ENCODE measurements at regions not wholly inside any gene's neighbourhood (a gene's known extent, or its start where the extent isn't known, plus 50 kb on each side); places are given as distances from the start of the nearest gene placed in this dataset.

- Mint-ChIP-seq H3K27me3 (no peaks in the 10 kb centered on the region), H3K4me1 (no peaks in the 10 kb centered on the region), H3K27ac (no peak overlapping the region), H3K9me3 (peaks cover 0 to 5% of the 10 kb centered on the region in 2 donors), H3K4me3 (no peak overlapping the region), H3K36me3 (no peaks in the 10 kb centered on the region)
- ATAC-seq (replicated peaks), result no peak
- no peak for DNase-seq
Observed at GRCh38 chr1:57789936-57790335, 366.1 kb upstream of the DAB1 start.

- H3K27me3 Mint-ChIP-seq, result no peaks in the 10 kb centered on the region
- H3K27ac Mint-ChIP-seq, result no peak overlapping the region
- no peak for ATAC-seq (replicated peaks)
- H3K4me3 Mint-ChIP-seq, result no peak overlapping the region
- H3K9me3 Mint-ChIP-seq, result peaks cover 2 to 5% of the 10 kb centered on the region in 2 donors
- peaks cover 0 to 5% of the 10 kb centered on the region in 2 donors for H3K4me1 Mint-ChIP-seq
- no peaks in the 10 kb centered on the region for H3K36me3 Mint-ChIP-seq
- no peak for DNase-seq
Observed at GRCh38 chr1:57788313-57788712, 364.5 kb upstream of the DAB1 start.

DNA sequence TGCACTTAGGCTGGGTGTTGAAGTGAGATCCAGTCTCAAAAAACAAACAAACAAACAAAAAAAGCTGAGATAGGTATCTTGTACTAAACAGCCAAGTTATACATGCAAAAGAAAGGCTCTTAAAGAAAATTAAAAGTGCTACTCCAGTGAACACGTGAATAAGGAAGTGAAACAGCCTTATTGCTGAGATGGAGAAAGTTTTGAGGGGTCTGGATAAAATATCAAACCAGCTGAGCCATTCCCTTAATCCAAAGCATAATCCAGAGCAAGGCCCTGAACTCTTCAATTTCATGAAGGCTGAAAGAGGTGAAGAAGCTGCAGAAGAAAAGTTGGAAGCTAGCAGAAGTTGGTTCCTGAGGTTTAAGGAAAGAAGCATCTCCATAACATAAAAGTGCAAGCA lies 360.5 kb upstream of the DAB1 start:
- Mint-ChIP-seq H3K36me3 (no peaks in the 10 kb centered on the region), H3K27me3 (no peaks in the 10 kb centered on the region), H3K4me1 (peaks cover 0 to 5% of the 10 kb centered on the region in 2 donors), H3K9me3 (peaks cover 0 to 2% of the 10 kb centered on the region in 2 donors), H3K27ac (no peak overlapping the region), H3K4me3 (no peak overlapping the region)
- DNase-seq (no peak), ATAC-seq (replicated peaks) (no peak)

DNA sequence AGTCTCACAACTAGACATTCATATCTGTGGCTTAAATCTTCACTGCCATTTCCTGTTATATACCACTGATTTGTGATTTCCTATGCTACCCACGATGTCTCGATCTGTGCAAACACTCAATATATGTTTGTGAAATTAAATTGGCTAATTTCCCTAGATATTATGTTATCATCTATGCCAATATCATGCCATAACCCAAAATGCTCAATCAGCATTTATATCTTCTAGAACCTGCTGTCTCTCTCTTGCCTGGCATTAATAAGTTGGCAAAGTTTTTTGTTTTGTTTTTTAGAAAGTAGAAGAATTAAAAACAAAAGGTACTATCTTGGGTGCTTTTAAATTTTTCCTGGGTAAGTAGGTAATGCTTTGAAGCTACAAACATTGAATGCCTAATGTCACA lies 358.5 kb upstream of the DAB1 start:
- Mint-ChIP-seq H3K36me3 (no peaks in the 10 kb centered on the region), H3K9me3 (peaks cover 0 to 2% of the 10 kb centered on the region in 2 donors), H3K4me1 (peaks cover 0 to 5% of the 10 kb centered on the region in 2 donors), H3K4me3 (no peak overlapping the region), H3K27me3 (no peaks in the 10 kb centered on the region), H3K27ac (no peak overlapping the region)
- ATAC-seq (replicated peaks) (no peak), DNase-seq (no peak)

DNA sequence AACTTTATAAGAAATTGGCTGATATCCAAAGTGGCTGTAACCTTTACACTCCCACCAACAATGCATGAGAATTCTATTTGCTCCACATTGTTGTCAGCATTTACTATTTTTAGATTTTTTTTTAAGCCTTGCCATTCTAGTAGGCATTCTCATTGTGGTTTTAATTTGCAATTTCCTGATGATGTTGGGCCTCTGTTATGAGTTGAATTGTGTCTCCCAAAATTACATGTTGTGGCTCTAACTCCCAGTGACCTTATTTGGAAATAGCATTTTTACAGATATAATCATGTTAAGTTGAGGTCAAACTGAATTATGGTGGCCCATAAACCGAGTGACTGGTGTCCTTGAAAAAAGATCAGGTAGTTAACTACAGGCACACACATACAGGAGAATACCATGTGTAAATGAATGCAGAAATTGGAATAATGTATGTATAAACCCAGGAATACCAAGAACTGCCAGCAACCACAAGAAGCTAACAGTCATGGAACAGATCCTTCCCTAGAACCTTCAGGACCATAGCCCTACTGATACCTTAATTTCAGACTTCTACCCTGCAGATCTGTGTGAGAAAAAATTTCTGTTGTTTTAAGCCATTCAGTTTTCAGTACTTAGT lies 348.8 kb upstream of the DAB1 start:
- Mint-ChIP-seq H3K36me3 (no peaks in the 10 kb centered on the region), H3K27me3 (no peaks in the 10 kb centered on the region), H3K4me1 (no peaks in the 10 kb centered on the region), H3K27ac (peak overlapping the region; percentile 37), H3K4me3 (no peak overlapping the region), H3K9me3 (no peaks in the 10 kb centered on the region)
- DNase-seq, result no peak
- ATAC-seq (replicated peaks), result no peak

GRCh38 chr1:57770772-57771171 lies 346.9 kb upstream of the DAB1 start:
- Mint-ChIP-seq H3K27ac (no peak overlapping the region), H3K4me1 (no peaks in the 10 kb centered on the region), H3K36me3 (no peaks in the 10 kb centered on the region), H3K4me3 (no peak overlapping the region), H3K27me3 (peaks cover 4 to 7% of the 10 kb centered on the region in 2 donors), H3K9me3 (no peaks in the 10 kb centered on the region)
- DNase-seq (no peak), ATAC-seq (replicated peaks) (peak in 1 of 2 donors; percentile 46)

GRCh38 chr1:57770236-57770635 lies 346.4 kb upstream of the DAB1 start:
- Mint-ChIP-seq H3K4me1 (no peaks in the 10 kb centered on the region), H3K36me3 (no peaks in the 10 kb centered on the region), H3K27me3 (peaks cover 4 to 7% of the 10 kb centered on the region in 2 donors), H3K27ac (no peak overlapping the region), H3K9me3 (no peaks in the 10 kb centered on the region), H3K4me3 (no peak overlapping the region)
- no peak for DNase-seq
- no peak for ATAC-seq (replicated peaks)

DNA sequence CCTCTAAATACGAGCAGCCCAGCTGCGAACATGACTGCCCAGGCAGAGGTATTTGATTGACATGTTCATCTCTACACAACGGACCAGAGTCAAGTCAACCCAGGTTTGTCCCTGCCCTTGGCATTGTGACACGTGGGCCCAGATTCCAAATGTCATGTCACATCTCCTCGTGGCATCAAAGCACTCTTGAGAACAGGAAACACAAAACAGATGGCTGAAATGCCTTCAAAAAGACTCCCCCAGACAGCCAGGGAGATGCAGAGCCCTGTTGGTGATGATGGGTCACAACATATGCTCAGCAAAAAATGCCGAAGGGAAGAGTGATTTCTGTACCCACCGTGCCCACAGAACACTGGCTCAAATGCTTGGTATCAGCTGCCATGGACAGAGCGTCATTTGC lies 337.8 kb upstream of the DAB1 start:
- Mint-ChIP-seq H3K4me3 (no peak overlapping the region), H3K27me3 (peaks cover 3 to 7% of the 10 kb centered on the region in 2 donors), H3K27ac (no peak overlapping the region), H3K36me3 (no peaks in the 10 kb centered on the region), H3K4me1 (no peaks in the 10 kb centered on the region), H3K9me3 (no peaks in the 10 kb centered on the region)
- ATAC-seq (replicated peaks), result no peak
- DNase-seq, result no peak

- DNase-seq, result no peak
- peaks cover 0 to 8% of the 10 kb centered on the region in 2 donors for H3K27me3 Mint-ChIP-seq
Observed at GRCh38 chr1:57752843-57753242, 329.0 kb upstream of the DAB1 start.

DNA sequence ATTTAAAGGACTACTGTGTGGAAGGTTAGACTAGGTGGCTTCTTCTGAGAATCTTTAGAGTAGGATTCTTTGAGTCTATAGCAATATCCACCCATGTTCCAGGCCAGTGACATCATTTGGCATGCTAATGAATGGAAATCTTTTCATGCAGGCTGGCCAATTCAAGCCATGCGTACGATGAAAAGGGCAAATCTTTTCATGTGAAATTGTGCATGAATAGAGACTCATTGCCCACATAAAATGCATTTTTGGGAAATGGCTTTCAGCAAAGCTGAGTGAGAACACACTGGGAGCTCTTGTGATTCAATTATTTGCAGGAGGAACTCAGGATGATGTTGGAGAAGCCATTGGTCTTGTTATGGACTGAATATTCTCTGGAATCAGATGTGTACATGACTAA lies 324.9 kb upstream of the DAB1 start:
- H3K9me3 Mint-ChIP-seq, result peaks cover 1 to 4% of the 10 kb centered on the region in 2 donors
- H3K27ac Mint-ChIP-seq, result no peak overlapping the region
- no peak overlapping the region for H3K4me3 Mint-ChIP-seq
- DNase-seq, result no peak
- ATAC-seq (replicated peaks), result no peak
- peaks cover 0 to 5% of the 10 kb centered on the region in 2 donors for H3K27me3 Mint-ChIP-seq
- no peaks in the 10 kb centered on the region for H3K4me1 Mint-ChIP-seq
- no peaks in the 10 kb centered on the region for H3K36me3 Mint-ChIP-seq

More at GRCh38 chr1:57752843-57753242, 329.0 kb upstream of the DAB1 start:
- Mint-ChIP-seq H3K27ac (no peak overlapping the region), H3K4me3 (no peak overlapping the region), H3K9me3 (peaks cover 0 to 1% of the 10 kb centered on the region in 2 donors), H3K36me3 (no peaks in the 10 kb centered on the region), H3K4me1 (no peaks in the 10 kb centered on the region)
- no peak for ATAC-seq (replicated peaks)

- Mint-ChIP-seq H3K4me1 (no peaks in the 10 kb centered on the region), H3K27ac (no peak overlapping the region), H3K36me3 (no peaks in the 10 kb centered on the region), H3K9me3 (peaks cover 1 to 4% of the 10 kb centered on the region in 2 donors), H3K4me3 (no peak overlapping the region), H3K27me3 (peaks cover 0 to 5% of the 10 kb centered on the region in 2 donors)
- ATAC-seq (replicated peaks), result no peak
- no peak for DNase-seq
Observed at GRCh38 chr1:57747818-57748217, 324.0 kb upstream of the DAB1 start.

DNA sequence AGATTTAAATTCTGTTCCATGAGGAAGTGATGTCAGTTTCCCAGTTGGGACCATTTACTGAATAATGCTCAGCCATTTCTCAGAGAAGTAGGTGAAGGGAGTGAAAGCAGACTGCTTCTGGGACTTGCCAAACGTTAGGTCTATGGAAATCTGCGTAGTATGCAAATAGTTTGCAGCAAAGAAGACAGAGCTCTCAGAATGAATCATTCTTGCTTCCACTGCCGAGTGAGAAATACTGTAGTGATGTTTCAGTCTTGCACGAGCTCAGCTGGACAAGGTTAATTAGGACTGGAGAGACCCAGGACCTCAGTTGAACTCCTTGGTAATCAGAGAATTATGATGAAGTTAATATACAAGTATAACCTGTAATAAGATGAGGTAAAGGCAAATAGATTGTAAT lies 317.7 kb upstream of the DAB1 start:
- Mint-ChIP-seq H3K36me3 (no peaks in the 10 kb centered on the region), H3K4me1 (no peaks in the 10 kb centered on the region), H3K27me3 (no peaks in the 10 kb centered on the region), H3K9me3 (no peaks in the 10 kb centered on the region), H3K27ac (no peak overlapping the region), H3K4me3 (no peak overlapping the region)
- DNase-seq (no peak), ATAC-seq (replicated peaks) (no peak)

DNA sequence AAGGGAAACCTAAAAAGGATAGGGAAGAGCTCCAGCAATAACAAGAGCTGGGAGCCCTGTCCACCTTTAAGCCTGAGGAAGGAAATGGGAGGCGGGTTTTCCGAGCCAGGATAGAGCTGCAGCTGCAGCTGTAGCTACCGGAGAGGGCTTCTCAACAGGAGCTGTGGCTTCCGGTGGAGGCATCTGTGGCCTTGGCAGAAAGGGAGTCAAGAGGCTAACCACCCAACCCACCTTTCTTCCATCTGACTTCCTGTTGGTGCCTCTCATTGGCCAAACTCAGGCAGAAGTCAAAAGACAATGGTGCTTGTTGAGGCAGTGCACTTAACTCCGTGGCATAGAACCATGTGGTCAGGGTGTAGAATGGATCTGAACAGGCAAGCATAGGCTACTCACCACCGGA lies 313.1 kb upstream of the DAB1 start:
- no peaks in the 10 kb centered on the region for H3K36me3 Mint-ChIP-seq
- no peak for DNase-seq
- no peaks in the 10 kb centered on the region for H3K9me3 Mint-ChIP-seq
- no peak overlapping the region for H3K4me3 Mint-ChIP-seq
- no peaks in the 10 kb centered on the region for H3K27me3 Mint-ChIP-seq
- ATAC-seq (replicated peaks), result no peak
- H3K4me1 Mint-ChIP-seq, result no peaks in the 10 kb centered on the region
- H3K27ac Mint-ChIP-seq, result no peak overlapping the region

- no peaks in the 10 kb centered on the region for H3K4me1 Mint-ChIP-seq
- no peaks in the 10 kb centered on the region for H3K9me3 Mint-ChIP-seq
- H3K27me3 Mint-ChIP-seq, result no peaks in the 10 kb centered on the region
- DNase-seq (no peak), ATAC-seq (replicated peaks) (no peak)
- H3K27ac Mint-ChIP-seq, result no peak overlapping the region
- no peak overlapping the region for H3K4me3 Mint-ChIP-seq
- H3K36me3 Mint-ChIP-seq, result no peaks in the 10 kb centered on the region
Observed at GRCh38 chr1:57729181-57729580, 305.3 kb upstream of the DAB1 start.

DNA sequence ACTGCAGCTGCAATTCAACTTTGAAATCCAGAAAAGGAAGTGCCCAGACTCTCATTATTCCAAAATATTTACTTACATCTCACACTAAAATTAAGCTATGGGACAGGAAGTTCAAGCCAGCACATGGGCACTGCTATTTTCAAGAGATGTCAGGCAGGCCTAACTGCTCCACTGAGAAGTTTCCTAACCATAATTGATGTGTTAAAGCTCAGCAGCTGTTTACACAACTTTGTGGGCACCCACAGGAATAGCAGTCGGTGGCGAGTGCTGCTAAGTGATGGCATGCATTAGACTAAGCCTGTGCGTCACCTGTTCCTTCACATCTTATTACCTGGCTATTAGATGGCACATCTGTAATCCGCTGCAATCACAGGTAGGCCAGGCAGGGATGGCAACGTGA lies 303.3 kb upstream of the DAB1 start:
- no peak overlapping the region for H3K4me3 Mint-ChIP-seq
- ATAC-seq (replicated peaks) (no peak), DNase-seq (no peak)
- H3K36me3 Mint-ChIP-seq, result no peaks in the 10 kb centered on the region
- H3K9me3 Mint-ChIP-seq, result no peaks in the 10 kb centered on the region
- no peaks in the 10 kb centered on the region for H3K4me1 Mint-ChIP-seq
- no peaks in the 10 kb centered on the region for H3K27me3 Mint-ChIP-seq
- no peak overlapping the region for H3K27ac Mint-ChIP-seq

DNA sequence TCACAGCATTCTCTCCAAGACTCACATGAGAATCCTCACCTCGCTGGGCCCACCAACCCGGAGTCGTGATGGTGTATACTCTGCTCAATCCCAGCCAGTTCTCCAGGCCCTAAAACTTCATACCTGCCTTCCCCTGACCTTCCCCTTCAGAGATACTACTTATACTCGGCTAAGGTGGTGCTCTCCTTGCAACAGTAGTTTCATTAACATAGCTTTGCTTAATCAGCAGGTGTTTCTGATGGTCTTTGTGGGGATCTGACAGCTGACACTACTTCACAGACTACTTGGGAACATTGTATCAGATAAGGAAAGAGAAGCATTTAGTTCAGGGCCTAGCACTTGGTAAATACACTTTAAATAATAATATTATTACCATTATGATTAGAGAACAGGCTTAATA lies 301.5 kb upstream of the DAB1 start:
- Mint-ChIP-seq H3K27me3 (no peaks in the 10 kb centered on the region), H3K27ac (no peak overlapping the region), H3K9me3 (no peaks in the 10 kb centered on the region), H3K4me3 (no peak overlapping the region), H3K36me3 (no peaks in the 10 kb centered on the region), H3K4me1 (no peaks in the 10 kb centered on the region)
- DNase-seq, result no peak
- no peak for ATAC-seq (replicated peaks)
